ENCODE measurements at regions not wholly inside any gene's neighbourhood (a gene's known extent, or its start where the extent isn't known, plus 50 kb on each side); places are given as distances from the start of the nearest gene placed in this dataset.

DNA sequence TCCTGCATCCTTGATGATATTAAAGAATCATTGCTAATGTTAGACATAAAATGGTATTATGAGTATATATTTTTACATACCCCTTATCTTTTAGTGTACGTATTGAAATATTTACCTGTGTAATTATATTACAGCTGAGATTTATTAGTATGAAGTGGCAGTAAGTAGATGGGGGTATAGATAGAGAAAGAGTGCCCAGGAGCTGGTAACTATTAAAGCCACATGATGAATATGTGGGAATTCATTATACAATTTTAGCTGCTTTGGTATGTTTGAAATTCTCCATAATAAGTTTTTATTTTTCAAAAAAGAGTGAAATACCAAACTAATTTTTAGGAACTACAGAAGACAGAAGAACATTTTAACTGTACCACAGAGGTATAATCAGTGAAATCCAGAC, 339.0 kb downstream of the PLPP3 start:
- Mint-ChIP-seq H3K4me1 (ENCODE audit: low read depth in 2 of 2) (no peaks in the 10 kb centered on the region), H3K4me3 (no peak overlapping the region), H3K36me3 (ENCODE audit: insufficient read depth) (no peaks in the 10 kb centered on the region), H3K27ac (no peak overlapping the region), H3K9me3 (peaks cover 2 to 4% of the 10 kb centered on the region in 2 donors), H3K27me3 (no peaks in the 10 kb centered on the region)
- no peak for ATAC-seq (replicated peaks)
- no peak for DNase-seq

DNA sequence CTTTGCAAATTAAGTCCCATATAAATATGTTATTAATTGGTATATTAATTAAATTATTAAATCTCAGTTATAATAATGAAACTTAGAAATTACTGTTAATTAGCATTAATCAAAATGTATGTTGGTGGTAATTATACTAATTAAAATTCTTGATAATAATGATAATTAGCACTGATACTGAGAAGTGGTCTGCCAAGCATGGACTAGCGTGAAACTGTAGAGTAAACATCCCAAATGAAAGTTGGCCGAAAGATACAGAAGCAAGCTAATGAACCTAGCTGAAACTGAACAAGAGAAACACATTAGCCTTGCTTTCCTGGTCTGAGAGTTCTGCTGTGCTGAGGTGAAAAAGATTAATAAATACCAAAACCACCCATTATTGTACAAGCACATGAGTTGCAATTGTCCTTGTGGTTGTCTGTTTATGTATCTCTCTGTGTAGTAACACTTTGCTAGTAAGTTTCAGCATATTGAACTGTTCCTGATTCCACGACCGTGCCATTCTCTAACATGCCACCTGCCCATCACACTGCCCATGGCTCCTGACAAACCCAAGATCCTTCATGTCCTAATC, 341.8 kb downstream of the PLPP3 start:
- Mint-ChIP-seq H3K27me3 (no peaks in the 10 kb centered on the region), H3K27ac (no peak overlapping the region), H3K4me3 (no peak overlapping the region), H3K9me3 (peaks cover 3 to 11% of the 10 kb centered on the region in 2 donors), H3K4me1 (ENCODE audit: low read depth in 2 of 2) (no peaks in the 10 kb centered on the region), H3K36me3 (ENCODE audit: insufficient read depth) (no peaks in the 10 kb centered on the region)
- ATAC-seq (replicated peaks) (no peak), DNase-seq (no peak)

GRCh38 chr1:56236688-56237087, 342.7 kb downstream of the PLPP3 start:
- H3K4me1 Mint-ChIP-seq (ENCODE audit: low read depth in 2 of 2) = no peaks in the 10 kb centered on the region
- peaks cover 6 to 11% of the 10 kb centered on the region in 2 donors for H3K9me3 Mint-ChIP-seq
- no peaks in the 10 kb centered on the region for H3K36me3 Mint-ChIP-seq (ENCODE audit: insufficient read depth)
- H3K27ac Mint-ChIP-seq = no peak overlapping the region
- DNase-seq = no peak
- no peaks in the 10 kb centered on the region for H3K27me3 Mint-ChIP-seq
- no peak for ATAC-seq (replicated peaks)
- no peak overlapping the region for H3K4me3 Mint-ChIP-seq

DNA sequence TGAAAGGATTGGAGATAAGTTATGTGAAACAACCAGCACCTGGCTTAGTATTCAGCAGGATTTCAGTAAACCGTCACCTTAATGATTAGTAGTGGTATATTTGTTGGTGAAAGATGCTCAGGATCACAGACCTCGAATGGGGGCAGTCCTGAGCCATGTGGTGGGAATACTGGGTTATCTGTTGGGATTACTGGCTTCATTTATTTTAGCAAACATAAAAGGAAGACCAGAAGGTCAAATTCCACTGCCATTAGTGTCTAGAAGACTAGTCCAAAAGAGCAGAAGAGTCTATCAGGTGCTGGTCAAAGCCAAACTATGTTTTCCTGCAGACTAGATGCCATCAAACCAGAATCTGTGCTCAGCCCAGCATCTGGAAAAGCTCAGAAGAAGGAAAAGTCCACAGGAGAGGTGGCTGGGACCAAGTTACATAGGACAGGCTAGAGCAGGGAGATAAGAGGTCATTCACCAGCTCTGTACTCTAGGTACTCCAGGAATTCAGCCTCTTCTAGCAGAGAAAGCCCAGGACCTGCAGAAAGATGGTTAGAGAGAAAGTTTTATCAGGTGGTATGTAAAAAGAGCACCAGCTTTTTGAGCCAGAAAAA, 343.4 kb downstream of the PLPP3 start:
- no peak overlapping the region for H3K4me3 Mint-ChIP-seq
- peaks cover 9 to 11% of the 10 kb centered on the region in 2 donors for H3K9me3 Mint-ChIP-seq
- DNase-seq = no peak

DNA sequence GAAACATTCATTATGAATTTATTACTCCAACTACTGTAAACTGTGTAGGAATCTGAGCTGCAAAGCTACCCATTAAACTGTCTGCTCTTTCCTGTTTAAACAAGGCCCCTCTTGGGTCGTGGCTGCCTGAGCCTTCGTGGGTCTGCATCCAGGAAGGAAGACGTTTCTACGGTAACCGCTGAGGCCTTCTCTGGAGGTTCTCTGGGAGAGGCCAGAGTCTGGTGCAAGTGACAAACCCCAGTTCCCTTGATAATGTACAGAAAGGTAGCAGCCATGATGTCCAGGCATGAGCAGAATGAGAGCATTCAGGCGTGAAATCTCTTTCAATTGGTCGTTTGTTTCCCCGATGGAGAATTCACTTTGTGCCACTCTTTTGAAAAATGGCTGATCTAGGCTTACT, 350.2 kb downstream of the PLPP3 start:
- H3K27ac Mint-ChIP-seq = no peak overlapping the region
- DNase-seq = no peak
- no peaks in the 10 kb centered on the region for H3K36me3 Mint-ChIP-seq (ENCODE audit: insufficient read depth)
- peaks cover 8 to 10% of the 10 kb centered on the region in 2 donors for H3K9me3 Mint-ChIP-seq
- ATAC-seq (replicated peaks) = no peak
- no peaks in the 10 kb centered on the region for H3K27me3 Mint-ChIP-seq
- H3K4me1 Mint-ChIP-seq (ENCODE audit: low read depth in 2 of 2) = no peaks in the 10 kb centered on the region
- H3K4me3 Mint-ChIP-seq = no peak overlapping the region

More for the DNA sequence above, 343.4 kb downstream of the PLPP3 start:
- Mint-ChIP-seq H3K4me1 (ENCODE audit: low read depth in 2 of 2) (no peaks in the 10 kb centered on the region), H3K27me3 (no peaks in the 10 kb centered on the region), H3K27ac (no peak overlapping the region), H3K36me3 (ENCODE audit: insufficient read depth) (no peaks in the 10 kb centered on the region)
- no peak for ATAC-seq (replicated peaks)

DNA sequence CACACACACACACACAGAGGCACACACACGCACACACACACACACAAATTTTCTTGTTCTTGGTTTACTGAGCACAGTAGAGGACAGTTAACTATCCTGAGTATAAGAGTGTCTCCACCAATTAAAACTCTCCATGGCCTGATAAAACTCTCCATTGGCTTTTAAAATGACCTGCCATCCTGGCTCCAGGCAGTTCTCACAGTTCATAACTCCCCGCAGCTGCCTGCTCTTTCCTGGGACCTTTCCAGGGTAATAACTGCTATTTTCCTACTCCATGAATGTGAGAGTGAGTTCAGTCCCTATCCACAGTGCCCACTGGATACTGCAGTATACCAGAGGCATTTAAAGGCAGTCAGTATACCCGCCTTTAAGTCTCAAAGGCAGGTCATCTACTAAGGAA, 351.5 kb downstream of the PLPP3 start:
- H3K4me3 Mint-ChIP-seq = no peak overlapping the region
- no peaks in the 10 kb centered on the region for H3K4me1 Mint-ChIP-seq (ENCODE audit: low read depth in 2 of 2)

DNA sequence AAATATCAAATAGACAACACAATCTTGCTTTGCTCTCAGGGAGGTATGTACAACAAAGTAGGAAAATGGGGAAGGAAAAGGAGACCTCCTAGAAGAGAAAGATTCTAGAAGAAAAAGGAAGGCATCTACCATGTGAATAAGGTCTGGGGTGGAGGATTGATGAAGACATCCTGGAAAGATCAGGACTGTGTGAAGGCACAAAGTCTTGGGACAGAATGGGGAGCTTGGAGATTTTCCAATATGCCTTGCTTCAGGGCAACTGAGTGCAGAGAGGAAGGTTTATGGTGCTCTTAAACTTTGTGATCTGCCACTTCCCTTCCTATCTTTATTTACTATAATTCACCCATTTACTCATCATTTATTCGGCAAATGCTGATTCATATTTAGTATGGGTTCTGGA, 352.0 kb downstream of the PLPP3 start:
- no peaks in the 10 kb centered on the region for H3K36me3 Mint-ChIP-seq (ENCODE audit: insufficient read depth)

More for the DNA sequence above, 351.5 kb downstream of the PLPP3 start:
- Mint-ChIP-seq H3K36me3 (ENCODE audit: insufficient read depth) (no peaks in the 10 kb centered on the region), H3K27ac (no peak overlapping the region), H3K9me3 (peaks cover 8 to 11% of the 10 kb centered on the region in 2 donors), H3K27me3 (no peaks in the 10 kb centered on the region)
- ATAC-seq (replicated peaks) (no peak), DNase-seq (no peak)

GRCh38 chr1:56225964-56226815, 353.2 kb downstream of the PLPP3 start:
- H3K4me3 Mint-ChIP-seq = no peak overlapping the region
- ATAC-seq (replicated peaks) (no peak), DNase-seq (no peak)
- H3K36me3 Mint-ChIP-seq (ENCODE audit: insufficient read depth) = no peaks in the 10 kb centered on the region
- H3K4me1 Mint-ChIP-seq (ENCODE audit: low read depth in 2 of 2) = no peaks in the 10 kb centered on the region
- no peaks in the 10 kb centered on the region for H3K27me3 Mint-ChIP-seq
- H3K9me3 Mint-ChIP-seq = peaks cover 6 to 8% of the 10 kb centered on the region in 2 donors
- no peak overlapping the region for H3K27ac Mint-ChIP-seq

More for the DNA sequence above, 352.0 kb downstream of the PLPP3 start:
- H3K9me3 Mint-ChIP-seq = peaks cover 8 to 11% of the 10 kb centered on the region in 2 donors
- H3K27me3 Mint-ChIP-seq = no peaks in the 10 kb centered on the region
- ATAC-seq (replicated peaks) = no peak
- H3K4me1 Mint-ChIP-seq (ENCODE audit: low read depth in 2 of 2) = no peaks in the 10 kb centered on the region
- no peak for DNase-seq
- H3K27ac Mint-ChIP-seq = no peak overlapping the region
- no peak overlapping the region for H3K4me3 Mint-ChIP-seq

DNA sequence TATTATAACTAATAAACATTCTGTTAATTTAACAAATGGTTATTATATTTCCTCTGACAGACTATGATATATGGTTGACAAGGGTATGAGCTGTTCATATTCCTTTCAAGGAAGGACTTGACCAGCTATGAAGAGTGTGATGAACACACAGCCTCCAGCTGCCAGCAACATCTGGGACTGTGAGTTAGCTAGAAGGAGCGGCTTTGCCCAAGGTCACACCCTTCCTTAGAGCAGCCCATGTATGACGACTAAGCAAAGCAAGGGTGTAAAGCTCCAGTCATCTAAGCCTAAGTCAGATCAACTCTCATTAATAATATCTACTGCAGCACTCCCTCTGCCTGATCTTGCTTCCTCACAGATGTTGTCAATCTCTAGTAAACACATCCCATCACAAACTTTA, 355.4 kb downstream of the PLPP3 start:
- no peak overlapping the region for H3K4me3 Mint-ChIP-seq
- H3K27ac Mint-ChIP-seq = no peak overlapping the region
- DNase-seq = no peak
- no peaks in the 10 kb centered on the region for H3K27me3 Mint-ChIP-seq
- no peaks in the 10 kb centered on the region for H3K4me1 Mint-ChIP-seq (ENCODE audit: low read depth in 2 of 2)
- H3K36me3 Mint-ChIP-seq (ENCODE audit: insufficient read depth) = no peaks in the 10 kb centered on the region
- peaks cover 0 to 6% of the 10 kb centered on the region in 2 donors for H3K9me3 Mint-ChIP-seq
- no peak for ATAC-seq (replicated peaks)

- Mint-ChIP-seq H3K36me3 (ENCODE audit: insufficient read depth) (no peaks in the 10 kb centered on the region), H3K9me3 (peaks cover 0 to 6% of the 10 kb centered on the region in 2 donors), H3K27me3 (no peaks in the 10 kb centered on the region), H3K27ac (no peak overlapping the region), H3K4me1 (ENCODE audit: low read depth in 2 of 2) (no peaks in the 10 kb centered on the region), H3K4me3 (no peak overlapping the region)
- ATAC-seq (replicated peaks) (no peak), DNase-seq (no peak)
Measured at GRCh38 chr1:56222914-56223540, 356.3 kb downstream of the PLPP3 start.

DNA sequence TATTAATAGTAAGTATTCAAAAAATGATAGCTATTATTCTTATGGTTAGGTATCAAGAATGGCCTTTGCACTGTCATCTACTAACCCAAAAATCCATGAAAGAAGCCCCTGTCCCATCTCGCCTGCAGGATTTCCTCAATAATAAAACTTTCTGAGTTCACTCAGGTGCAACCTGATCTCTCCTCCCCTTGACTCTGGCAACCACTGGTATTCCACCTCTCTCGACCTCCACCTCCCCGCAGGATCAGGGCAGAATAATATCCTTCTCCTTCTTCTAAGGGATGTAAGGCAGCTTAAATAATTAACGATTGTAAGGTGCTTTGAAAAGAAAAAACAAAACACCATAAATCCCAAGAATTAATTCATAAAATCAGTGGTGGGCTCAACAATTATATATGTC, 359.3 kb downstream of the PLPP3 start:
- H3K9me3 Mint-ChIP-seq = peaks cover 0 to 3% of the 10 kb centered on the region in 2 donors
- H3K36me3 Mint-ChIP-seq (ENCODE audit: insufficient read depth) = no peaks in the 10 kb centered on the region
- ATAC-seq (replicated peaks) (no peak), DNase-seq (no peak)
- no peak overlapping the region for H3K4me3 Mint-ChIP-seq
- no peaks in the 10 kb centered on the region for H3K27me3 Mint-ChIP-seq
- no peak overlapping the region for H3K27ac Mint-ChIP-seq
- H3K4me1 Mint-ChIP-seq (ENCODE audit: low read depth in 2 of 2) = no peaks in the 10 kb centered on the region

DNA sequence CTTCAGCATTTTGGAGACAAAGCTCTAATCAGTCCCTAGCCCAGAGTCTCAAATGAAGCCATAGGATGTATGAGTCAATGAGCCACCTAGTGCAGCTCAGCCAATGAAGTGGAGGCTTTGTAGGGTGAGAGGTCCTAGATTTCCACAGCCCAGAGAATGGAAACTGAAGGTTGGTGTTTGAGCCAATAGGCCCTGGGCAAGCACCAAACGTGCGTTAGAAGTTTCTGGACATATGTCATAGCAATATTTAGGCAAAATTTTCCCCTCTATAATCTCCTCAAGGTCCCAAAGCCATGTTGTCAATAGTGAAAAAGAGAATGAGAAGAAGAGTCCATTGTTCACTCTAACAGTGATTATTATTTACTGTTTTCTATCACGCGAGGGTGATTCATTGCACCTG, 361.3 kb downstream of the PLPP3 start:
- Mint-ChIP-seq H3K36me3 (ENCODE audit: insufficient read depth) (no peaks in the 10 kb centered on the region), H3K27me3 (no peaks in the 10 kb centered on the region), H3K27ac (no peak overlapping the region), H3K4me3 (no peak overlapping the region), H3K4me1 (ENCODE audit: low read depth in 2 of 2) (no peaks in the 10 kb centered on the region), H3K9me3 (peaks cover 0 to 3% of the 10 kb centered on the region in 2 donors)
- DNase-seq (no peak), ATAC-seq (replicated peaks) (no peak)

DNA sequence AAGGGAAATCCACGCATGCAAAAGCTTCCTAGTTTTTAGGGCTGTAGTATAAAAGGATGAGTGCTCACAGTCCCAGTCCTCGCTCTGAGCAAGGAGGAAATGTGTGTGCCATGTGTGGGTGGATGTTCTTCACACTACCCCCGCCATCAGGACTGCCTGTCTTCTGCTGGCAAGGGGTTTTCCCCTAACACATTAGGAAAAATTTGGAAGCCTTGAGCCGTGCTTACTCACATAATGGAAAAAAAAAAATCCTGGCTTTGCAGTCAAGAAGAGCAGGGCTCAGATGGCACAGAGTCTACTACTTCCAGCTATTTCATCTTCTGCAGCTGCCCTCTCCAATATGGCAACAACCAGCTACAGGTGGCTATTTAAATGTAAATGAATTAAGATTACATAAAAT, 363.1 kb downstream of the PLPP3 start:
- Mint-ChIP-seq H3K27me3 (no peaks in the 10 kb centered on the region), H3K36me3 (ENCODE audit: insufficient read depth) (no peaks in the 10 kb centered on the region), H3K4me3 (no peak overlapping the region), H3K9me3 (no peaks in the 10 kb centered on the region), H3K4me1 (ENCODE audit: low read depth in 2 of 2) (no peaks in the 10 kb centered on the region), H3K27ac (no peak overlapping the region)
- no peak for ATAC-seq (replicated peaks)
- no peak for DNase-seq

Measured in effector memory CD8-positive, alpha-beta T cell (primary cell).